ENCODE measurements at regions not wholly inside any gene's neighbourhood (a gene's known extent, or its start where the extent isn't known, plus 50 kb on each side); places are given as distances from the start of the nearest gene placed in this dataset.

DNA sequence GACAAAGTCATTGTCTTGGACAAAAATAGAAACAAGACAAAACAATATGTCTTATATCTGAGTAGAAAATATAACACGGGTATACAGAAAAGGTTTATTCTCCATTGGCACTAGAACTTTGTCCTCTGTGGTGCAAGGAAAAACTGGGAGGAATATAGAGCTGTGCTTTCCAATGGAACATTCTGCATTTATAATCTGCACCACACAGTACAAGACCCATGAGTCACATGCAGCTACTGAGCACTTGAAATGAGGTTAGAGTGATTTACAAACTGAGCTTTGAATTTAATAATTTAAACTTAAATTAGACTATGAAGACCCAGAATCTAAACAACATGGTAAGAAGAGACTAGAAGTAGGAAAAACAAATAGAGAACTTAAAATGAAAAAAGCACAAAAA is 86.1 kb downstream of the RAP2A start:
- H3K9me3 ChIP-seq (ENCODE audit: control insufficient read depth, low read length, poor library complexity, severe bottlenecking), result peaks cover 3% of the 10 kb centered on the region
- ATAC-seq (no peak), DNase-seq (no peak)
- H3K27me3 Mint-ChIP-seq, result peaks cover 14% of the 10 kb centered on the region
- H3K4me3 Mint-ChIP-seq, result no peak overlapping the region
- H3K36me3 Mint-ChIP-seq (ENCODE audit: low read depth), result no peaks in the 10 kb centered on the region
- H3K4me1 Mint-ChIP-seq, result no peaks in the 10 kb centered on the region
- no peak overlapping the region for H3K27ac Mint-ChIP-seq

DNA sequence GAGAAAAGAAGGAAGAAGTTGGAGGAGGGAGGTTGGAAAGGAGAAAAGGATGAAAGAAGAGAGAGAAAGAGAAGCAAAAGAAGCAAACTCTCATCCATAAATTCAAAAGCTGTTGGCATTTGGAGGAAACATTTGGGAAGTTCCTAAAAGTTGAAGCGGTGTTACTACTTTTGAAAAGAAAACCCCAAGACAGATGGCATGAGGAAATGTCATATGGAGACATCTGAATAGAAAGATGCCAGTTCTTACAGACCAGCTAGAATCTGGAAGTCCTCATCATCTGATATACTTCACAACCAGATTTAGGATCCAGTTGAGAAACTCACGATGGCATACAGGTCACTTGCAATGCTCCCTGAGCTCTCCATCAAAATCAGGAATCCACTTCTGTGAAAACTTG is 86.9 kb downstream of the RAP2A start:
- no peak overlapping the region for H3K27ac Mint-ChIP-seq
- DNase-seq (no peak), ATAC-seq (no peak)
- no peak overlapping the region for H3K4me3 Mint-ChIP-seq
- H3K9me3 ChIP-seq (ENCODE audit: control insufficient read depth, low read length, poor library complexity, severe bottlenecking), result peaks cover 3% of the 10 kb centered on the region
- no peaks in the 10 kb centered on the region for H3K4me1 Mint-ChIP-seq
- no peaks in the 10 kb centered on the region for H3K36me3 Mint-ChIP-seq (ENCODE audit: low read depth)
- H3K27me3 Mint-ChIP-seq, result peaks cover 7% of the 10 kb centered on the region

DNA sequence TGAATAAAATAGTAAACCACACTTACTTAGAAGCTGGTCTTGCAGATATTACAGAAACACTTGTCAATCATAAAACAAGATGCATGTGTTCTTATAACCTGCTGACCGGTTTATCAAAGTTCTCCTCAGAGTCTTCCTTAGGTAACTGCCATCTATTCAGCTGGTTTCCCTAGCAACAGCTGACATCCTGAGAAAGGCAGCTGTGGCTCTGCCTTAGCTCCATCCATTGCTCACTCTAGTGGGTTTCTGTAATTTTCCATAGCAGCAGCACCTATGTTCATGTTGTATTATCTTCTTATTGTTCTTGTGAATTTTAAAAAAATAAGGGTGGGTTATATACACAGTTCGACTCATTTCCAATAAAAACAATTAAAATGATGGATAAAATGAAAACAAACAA is 87.8 kb downstream of the RAP2A start:
- ATAC-seq, result no peak
- no peak for DNase-seq
- H3K4me3 Mint-ChIP-seq, result no peak overlapping the region
- peaks cover 4% of the 10 kb centered on the region for H3K27me3 Mint-ChIP-seq
- H3K27ac Mint-ChIP-seq, result no peak overlapping the region
- no peaks in the 10 kb centered on the region for H3K4me1 Mint-ChIP-seq
- H3K9me3 ChIP-seq (ENCODE audit: control insufficient read depth, low read length, poor library complexity, severe bottlenecking), result peaks cover 3% of the 10 kb centered on the region
- no peaks in the 10 kb centered on the region for H3K36me3 Mint-ChIP-seq (ENCODE audit: low read depth)

GRCh38 chr13:97522243-97522642 is 88.3 kb downstream of the RAP2A start:
- Mint-ChIP-seq H3K36me3 (ENCODE audit: low read depth) (no peaks in the 10 kb centered on the region), H3K27ac (no peak overlapping the region), H3K4me3 (no peak overlapping the region), H3K27me3 (no peaks in the 10 kb centered on the region), H3K4me1 (no peaks in the 10 kb centered on the region)
- ATAC-seq (no peak), DNase-seq (no peak)
- H3K9me3 ChIP-seq (ENCODE audit: control insufficient read depth, low read length, poor library complexity, severe bottlenecking), result peaks cover 3% of the 10 kb centered on the region

GRCh38 chr13:97526556-97526955 is 92.6 kb downstream of the RAP2A start:
- ATAC-seq (no peak), DNase-seq (no peak)
- Mint-ChIP-seq H3K27ac (no peak overlapping the region), H3K4me3 (no peak overlapping the region), H3K27me3 (peaks cover 12% of the 10 kb centered on the region), H3K36me3 (ENCODE audit: low read depth) (peaks cover 2% of the 10 kb centered on the region), H3K4me1 (no peaks in the 10 kb centered on the region)
- peaks cover 3% of the 10 kb centered on the region for H3K9me3 ChIP-seq (ENCODE audit: control insufficient read depth, low read length, poor library complexity, severe bottlenecking)

GRCh38 chr13:97528518-97528917 is 94.5 kb downstream of the RAP2A start:
- H3K4me1 Mint-ChIP-seq, result no peaks in the 10 kb centered on the region
- no peak for ATAC-seq
- DNase-seq, result no peak

DNA sequence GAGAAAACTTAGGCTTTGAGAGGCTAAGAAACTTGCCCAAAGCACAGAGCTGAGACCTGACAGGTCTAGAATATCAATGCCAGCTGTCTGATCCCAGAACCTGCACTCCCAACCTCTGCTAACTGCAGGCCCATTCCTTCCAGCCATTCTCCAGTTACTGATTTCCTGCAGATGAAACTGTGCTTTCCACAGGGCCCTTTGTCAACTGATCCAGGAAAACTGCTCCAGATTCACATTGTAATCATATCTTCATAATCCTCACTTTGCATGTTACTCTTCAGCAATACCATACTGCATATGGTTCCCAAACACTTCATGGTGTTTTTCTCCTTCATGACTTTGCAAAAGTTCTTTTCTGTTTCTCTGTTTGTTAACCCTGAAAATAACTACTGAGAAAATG is 100.6 kb downstream of the RAP2A start:
- H3K4me3 Mint-ChIP-seq, result no peak overlapping the region
- ATAC-seq, result no peak
- peaks cover 4% of the 10 kb centered on the region for H3K36me3 Mint-ChIP-seq (ENCODE audit: low read depth)
- no peaks in the 10 kb centered on the region for H3K9me3 ChIP-seq (ENCODE audit: control insufficient read depth, low read length, poor library complexity, severe bottlenecking)
- H3K4me1 Mint-ChIP-seq, result no peaks in the 10 kb centered on the region
- H3K27me3 Mint-ChIP-seq, result peaks cover 12% of the 10 kb centered on the region
- H3K27ac Mint-ChIP-seq, result no peak overlapping the region
- no peak for DNase-seq

More at GRCh38 chr13:97528518-97528917, 94.5 kb downstream of the RAP2A start:
- H3K27me3 Mint-ChIP-seq, result peaks cover 12% of the 10 kb centered on the region
- no peaks in the 10 kb centered on the region for H3K9me3 ChIP-seq (ENCODE audit: control insufficient read depth, low read length, poor library complexity, severe bottlenecking)
- no peak overlapping the region for H3K27ac Mint-ChIP-seq
- no peak overlapping the region for H3K4me3 Mint-ChIP-seq
- H3K36me3 Mint-ChIP-seq (ENCODE audit: low read depth), result peaks cover 4% of the 10 kb centered on the region

DNA sequence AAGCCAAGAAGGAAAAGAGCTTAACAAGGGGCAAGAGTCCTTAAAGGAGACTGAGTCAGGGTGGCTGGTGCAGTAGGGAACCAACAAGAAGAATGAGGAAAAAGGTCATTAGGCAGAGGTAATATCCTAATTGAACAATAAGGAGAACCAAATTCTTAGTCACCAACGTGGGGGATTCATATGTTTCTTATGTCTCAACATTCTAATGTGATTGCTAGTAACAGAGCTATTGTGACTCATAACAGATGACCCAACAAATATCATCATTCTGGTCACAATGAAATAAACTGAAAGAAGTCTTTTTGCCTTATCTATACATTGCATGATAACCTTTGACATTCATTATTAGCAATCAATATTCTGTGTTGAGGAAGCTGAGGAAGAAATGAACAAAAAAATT is 101.6 kb downstream of the RAP2A start:
- Mint-ChIP-seq H3K36me3 (ENCODE audit: low read depth) (peaks cover 4% of the 10 kb centered on the region), H3K27ac (no peak overlapping the region), H3K27me3 (peaks cover 5% of the 10 kb centered on the region), H3K4me3 (no peak overlapping the region), H3K4me1 (no peaks in the 10 kb centered on the region)
- ATAC-seq (no peak), DNase-seq (no peak)
- no peaks in the 10 kb centered on the region for H3K9me3 ChIP-seq (ENCODE audit: control insufficient read depth, low read length, poor library complexity, severe bottlenecking)

- H3K9me3 ChIP-seq (ENCODE audit: control insufficient read depth, low read length, poor library complexity, severe bottlenecking), result no peaks in the 10 kb centered on the region
- no peaks in the 10 kb centered on the region for H3K36me3 Mint-ChIP-seq (ENCODE audit: low read depth)
- H3K4me1 Mint-ChIP-seq, result no peaks in the 10 kb centered on the region
- no peak overlapping the region for H3K27ac Mint-ChIP-seq
- DNase-seq (no peak), ATAC-seq (no peak)
- H3K4me3 Mint-ChIP-seq, result no peak overlapping the region
- peaks cover 8% of the 10 kb centered on the region for H3K27me3 Mint-ChIP-seq
Observed at GRCh38 chr13:97537110-97537509, 103.1 kb downstream of the RAP2A start.

- H3K27me3 Mint-ChIP-seq, result peaks cover 8% of the 10 kb centered on the region
- H3K4me1 Mint-ChIP-seq, result no peaks in the 10 kb centered on the region
- H3K36me3 Mint-ChIP-seq (ENCODE audit: low read depth), result no peaks in the 10 kb centered on the region
- H3K9me3 ChIP-seq (ENCODE audit: control insufficient read depth, low read length, poor library complexity, severe bottlenecking), result no peaks in the 10 kb centered on the region
- ATAC-seq (no peak), DNase-seq (no peak)
- H3K4me3 Mint-ChIP-seq, result no peak overlapping the region
- no peak overlapping the region for H3K27ac Mint-ChIP-seq
Observed at GRCh38 chr13:97538203-97538602, 104.2 kb downstream of the RAP2A start.

- Mint-ChIP-seq H3K27ac (no peak overlapping the region), H3K4me3 (no peak overlapping the region), H3K4me1 (no peaks in the 10 kb centered on the region), H3K27me3 (peaks cover 8% of the 10 kb centered on the region), H3K36me3 (ENCODE audit: low read depth) (no peaks in the 10 kb centered on the region)
- no peaks in the 10 kb centered on the region for H3K9me3 ChIP-seq (ENCODE audit: control insufficient read depth, low read length, poor library complexity, severe bottlenecking)
- no peak for ATAC-seq
- no peak for DNase-seq
Observed at GRCh38 chr13:97539651-97540610, 106.0 kb downstream of the RAP2A start.

DNA sequence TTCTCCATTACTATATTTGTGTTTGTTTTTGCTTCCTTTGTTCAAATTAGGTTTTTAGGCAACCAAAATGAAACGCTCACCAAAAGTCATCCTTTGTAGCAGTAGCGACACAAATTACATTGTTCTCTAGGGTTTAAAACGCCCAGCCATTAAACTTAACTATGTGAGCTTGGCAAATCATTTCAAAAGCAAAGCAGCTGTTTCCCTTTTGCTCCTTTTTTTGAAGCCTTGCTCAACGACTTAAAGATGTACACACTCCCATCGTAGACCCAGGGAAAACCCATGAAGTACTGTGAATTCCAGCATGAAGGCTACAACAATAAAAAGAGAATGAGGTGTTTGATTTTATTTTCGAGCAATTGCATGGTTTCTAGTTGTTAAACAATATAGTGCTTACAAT is 106.7 kb downstream of the RAP2A start:
- H3K9me3 ChIP-seq (ENCODE audit: control insufficient read depth, low read length, poor library complexity, severe bottlenecking), result no peaks in the 10 kb centered on the region
- no peak for DNase-seq
- H3K27ac Mint-ChIP-seq, result no peak overlapping the region
- ATAC-seq, result no peak
- H3K27me3 Mint-ChIP-seq, result peaks cover 9% of the 10 kb centered on the region
- no peaks in the 10 kb centered on the region for H3K4me1 Mint-ChIP-seq
- no peaks in the 10 kb centered on the region for H3K36me3 Mint-ChIP-seq (ENCODE audit: low read depth)
- no peak overlapping the region for H3K4me3 Mint-ChIP-seq

DNA sequence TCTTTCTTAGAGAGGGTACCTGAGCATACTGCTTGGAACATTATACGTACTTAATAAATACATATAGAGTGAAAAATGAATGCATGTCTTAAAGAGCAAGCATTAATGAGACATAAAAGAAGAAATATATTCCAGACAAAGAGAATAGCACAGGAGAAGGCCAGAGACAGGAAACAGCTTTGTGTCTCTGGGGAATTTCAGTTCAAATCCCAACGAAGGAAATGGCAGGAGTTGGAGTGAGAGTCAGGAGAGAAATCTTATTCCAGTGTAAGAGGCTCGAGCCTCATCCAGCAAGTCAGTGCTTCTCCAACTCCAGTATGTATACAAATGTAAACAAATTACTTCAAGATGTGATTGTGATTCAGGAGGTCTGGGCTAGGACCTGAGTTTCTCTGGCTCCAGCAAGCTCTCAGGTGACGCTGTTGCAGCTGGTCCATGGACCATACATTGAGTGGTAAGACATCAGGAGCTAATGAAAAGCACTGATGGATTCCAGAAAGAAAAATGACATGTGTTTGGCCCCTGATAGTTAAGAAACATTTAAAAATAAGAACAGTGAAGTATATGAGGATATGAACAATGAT is 108.2 kb downstream of the RAP2A start:
- Mint-ChIP-seq H3K27me3 (peaks cover 23% of the 10 kb centered on the region), H3K36me3 (ENCODE audit: low read depth) (no peaks in the 10 kb centered on the region), H3K4me3 (no peak overlapping the region), H3K4me1 (peaks cover 3% of the 10 kb centered on the region), H3K27ac (no peak overlapping the region)
- no peaks in the 10 kb centered on the region for H3K9me3 ChIP-seq (ENCODE audit: control insufficient read depth, low read length, poor library complexity, severe bottlenecking)
- ATAC-seq (no peak), DNase-seq (no peak)

All from T-helper 17 cell (primary cell).